ENCODE measurements at regions not wholly inside any gene's neighbourhood (a gene's known extent, or its start where the extent isn't known, plus 50 kb on each side); places are given as distances from the start of the nearest gene placed in this dataset.

GRCh38 chr5:5700549-5700948 lies 278.1 kb downstream of the ICE1 start:
- TF ChIP-seq EZH2phosphoT487 (IDR thresholded peaks at IDR 0.05; ENCODE audit: insufficient read depth, low read depth) = no peak
- TF ChIP-seq EZH2 (IDR thresholded peaks at IDR 0.05; ENCODE audit: insufficient read depth, poor library complexity, severe bottlenecking) = no peak

Data from GM23248 (cell line).